GM18508 (cell line): ENCODE measurements at regions not wholly inside any gene's neighbourhood (a gene's known extent, or its start where the extent isn't known, plus 50 kb on each side); places are given as distances from the start of the nearest gene placed in this dataset.

Source experiments
- ATAC-seq: cut with Tn5 transposase; IDR thresholded peaks from one replicate; pipeline ENCODE4 v1.9.1; 2021; ENCODE audit warnings: moderate number of reproducible peaks; ENCODE audit not compliant: insufficient read depth, unreplicated experiment

- ATAC-seq = no peak
Measured at GRCh38 chr14:43249116-43249515, 1258.0 kb downstream of the FSCB start.

DNA sequence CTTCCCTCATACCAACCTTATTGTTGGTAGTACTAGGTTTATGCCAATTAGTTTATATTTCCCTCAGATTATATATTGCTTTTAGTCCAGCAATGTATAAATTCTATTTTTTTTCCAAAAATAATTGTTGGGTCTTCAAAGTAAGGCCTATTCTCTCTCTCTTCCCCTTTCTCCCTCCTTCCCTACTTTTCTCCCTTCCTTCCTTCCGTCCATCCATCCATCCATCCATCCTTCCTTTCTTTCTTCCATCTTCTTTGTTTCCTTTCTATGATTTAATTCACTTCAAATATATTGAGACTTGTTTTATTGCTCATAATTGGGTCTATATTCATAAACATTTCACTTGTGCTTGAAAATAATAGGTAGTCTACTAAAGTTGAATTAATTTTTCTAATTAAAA is 1259.2 kb downstream of the FSCB start:
- ATAC-seq = no peak

DNA sequence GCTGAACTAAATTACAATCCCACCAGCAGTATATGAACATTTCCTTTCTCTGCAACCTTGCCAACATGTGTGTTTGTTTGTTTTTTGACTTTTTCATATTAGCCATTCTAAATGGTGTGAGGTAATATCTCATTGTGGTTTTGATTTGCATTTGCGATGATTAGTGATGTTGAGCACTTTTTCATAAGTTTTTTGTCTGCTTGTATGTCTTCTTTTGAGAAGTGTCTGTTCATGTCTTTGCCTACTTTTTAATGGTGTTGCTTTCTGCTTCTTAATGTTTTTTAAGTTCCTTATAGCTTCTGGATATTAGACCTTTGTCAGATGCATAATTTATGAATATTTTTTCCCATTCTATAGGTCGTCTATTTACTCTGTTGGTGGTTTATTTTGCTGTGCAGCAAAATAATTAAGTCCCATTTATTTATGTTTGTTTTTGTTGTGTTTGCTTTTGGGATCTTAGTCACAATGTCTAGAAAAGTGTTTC is 1262.9 kb downstream of the FSCB start:
- no peak for ATAC-seq

DNA sequence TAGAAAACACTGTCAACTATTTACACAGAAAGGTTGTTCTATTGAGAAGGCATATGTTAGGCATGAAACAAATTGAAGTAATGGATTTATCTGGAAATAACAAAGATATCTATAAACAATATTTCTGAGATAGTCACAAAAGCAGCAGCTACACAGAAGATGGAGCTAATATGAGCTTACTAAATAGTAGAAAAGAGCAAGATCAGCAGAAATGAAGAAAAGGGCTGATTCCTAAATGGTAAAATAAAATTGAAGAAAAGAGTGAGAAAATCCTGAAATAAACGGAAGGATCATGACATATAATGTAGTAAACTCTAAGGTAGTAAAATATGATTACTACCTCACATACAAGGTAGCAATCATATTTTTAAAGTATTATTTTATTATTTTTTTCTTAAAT is 1263.9 kb downstream of the FSCB start:
- no peak for ATAC-seq

GRCh38 chr14:43232261-43232660 is 1274.8 kb downstream of the FSCB start:
- no peak for ATAC-seq

- ATAC-seq = no peak
Measured at GRCh38 chr14:43215524-43215923, 1291.6 kb downstream of the FSCB start.

DNA sequence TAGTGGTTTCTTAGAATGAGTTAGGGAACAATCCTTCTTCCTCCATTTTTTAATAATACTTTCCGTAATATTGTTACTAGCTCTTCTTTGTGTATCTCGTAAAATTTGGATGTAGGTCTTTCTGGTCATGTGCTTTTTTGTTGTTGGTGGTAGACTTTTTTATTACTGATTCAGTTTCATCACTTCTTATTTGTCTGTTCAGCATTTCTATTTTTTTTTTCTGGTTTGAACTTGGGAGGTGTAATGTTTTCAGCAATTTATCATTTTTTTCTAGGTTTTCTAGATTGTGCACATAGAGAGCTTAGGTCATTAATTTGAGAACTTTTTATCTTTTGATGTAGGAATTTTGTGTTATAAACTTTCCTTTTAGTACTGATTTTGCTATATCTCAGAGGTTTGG is 1299.9 kb downstream of the FSCB start:
- ATAC-seq = no peak

DNA sequence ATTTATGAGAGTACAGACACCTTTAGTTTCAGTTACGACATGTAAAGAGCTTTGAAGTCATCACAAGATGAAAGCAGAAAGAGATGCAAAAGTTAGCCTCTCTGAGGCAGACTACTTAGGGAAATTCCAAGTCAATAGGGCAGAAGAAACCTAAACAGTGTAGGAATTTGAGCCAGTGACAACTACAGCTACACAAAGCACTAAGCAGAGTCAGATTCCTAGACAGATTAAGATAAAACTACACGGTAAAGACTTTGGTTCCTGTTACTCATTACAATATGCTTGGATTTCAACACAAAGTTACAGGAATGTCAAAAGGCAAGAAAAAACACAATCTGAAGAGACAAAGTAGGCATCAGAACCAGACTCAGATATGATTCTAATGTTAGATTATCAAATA is 1302.3 kb downstream of the FSCB start:
- no peak for ATAC-seq

DNA sequence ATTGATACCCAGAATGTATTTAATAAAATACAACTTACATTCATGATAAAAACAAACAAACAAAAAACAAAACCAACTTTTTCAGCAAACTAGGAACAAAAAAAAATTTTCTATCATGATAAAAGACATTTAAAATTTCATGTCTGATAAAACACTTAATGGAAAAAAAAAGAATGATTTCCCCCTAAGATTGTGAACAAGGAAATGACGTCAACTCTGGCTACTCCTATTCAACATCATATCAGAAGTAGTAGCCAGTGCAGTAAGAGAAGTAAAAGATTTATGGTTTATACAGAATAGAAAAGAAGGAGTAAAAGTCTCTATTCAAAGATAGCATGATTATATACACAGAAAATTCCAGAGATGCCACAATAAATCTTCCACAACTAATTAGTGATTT is 1306.6 kb downstream of the FSCB start:
- no peak for ATAC-seq

DNA sequence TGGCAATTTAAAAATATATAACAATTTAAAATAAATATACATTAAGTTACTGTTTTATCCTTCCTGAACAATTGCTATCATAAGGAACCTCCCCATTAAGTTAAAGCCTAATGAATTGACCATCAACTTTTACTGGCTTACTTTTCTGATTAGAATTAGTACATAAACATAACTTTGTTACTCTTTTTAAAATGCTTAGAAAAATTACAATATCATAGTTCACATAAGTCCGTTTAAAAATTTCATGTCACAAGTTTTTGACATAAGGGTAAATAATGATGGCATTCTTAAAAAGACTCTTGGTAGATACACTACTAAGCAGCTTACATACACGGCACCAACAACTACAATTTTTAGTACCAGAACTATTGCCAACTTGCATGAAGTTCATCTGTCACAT is 1308.6 kb downstream of the FSCB start:
- ATAC-seq = no peak

GRCh38 chr14:43184540-43184939 is 1322.5 kb downstream of the FSCB start:
- ATAC-seq = no peak

DNA sequence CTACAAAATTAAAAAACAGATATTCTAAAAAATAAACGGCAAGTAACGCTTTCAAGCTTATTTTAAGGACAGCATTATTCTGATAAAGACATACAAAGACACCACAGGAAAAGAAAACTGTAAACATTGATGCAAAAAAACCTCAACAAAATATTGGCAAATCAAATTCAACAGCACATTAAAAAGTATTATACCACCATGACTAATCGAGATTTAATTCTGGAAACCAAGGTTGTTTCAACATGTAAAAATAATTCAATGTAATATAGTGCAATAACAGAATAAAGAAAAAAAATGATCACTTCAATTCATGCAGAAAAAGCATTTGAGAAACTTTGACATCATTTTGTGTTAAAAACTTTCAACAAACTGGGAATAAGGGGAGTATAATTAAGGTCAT is 1323.2 kb downstream of the FSCB start:
- ATAC-seq = no peak

- ATAC-seq = no peak
Measured at GRCh38 chr14:43175896-43176295, 1331.2 kb downstream of the FSCB start.

DNA sequence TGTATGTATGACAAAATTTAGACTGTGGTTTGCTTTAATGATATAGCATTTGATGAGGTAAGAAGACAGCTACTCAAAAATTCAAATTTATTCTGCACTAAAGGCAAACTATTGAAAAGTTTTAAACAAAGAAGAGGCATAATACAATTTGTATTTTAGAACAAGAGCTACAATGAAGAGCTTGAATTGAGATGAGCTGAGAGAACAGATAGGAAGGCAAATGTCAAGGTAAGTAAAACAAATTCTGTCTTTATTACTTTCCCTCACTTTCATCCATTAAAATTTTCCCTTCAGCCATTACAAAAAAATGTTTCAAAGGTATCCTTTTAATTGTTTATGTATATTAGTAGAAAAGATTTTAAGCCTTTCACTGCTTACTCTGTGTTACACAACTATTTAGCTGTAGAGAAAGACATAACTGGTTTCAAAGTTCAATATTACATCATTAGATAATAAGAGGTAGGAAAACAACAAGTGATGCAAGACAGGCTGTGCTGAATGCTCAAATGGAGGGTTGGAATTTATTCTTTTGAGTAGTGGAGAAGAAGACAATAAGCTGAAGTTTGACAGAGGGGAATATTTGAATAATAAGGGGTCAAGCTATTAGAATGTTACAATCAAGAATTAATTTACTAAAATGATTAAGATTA is 1334.1 kb downstream of the FSCB start:
- ATAC-seq = no peak

DNA sequence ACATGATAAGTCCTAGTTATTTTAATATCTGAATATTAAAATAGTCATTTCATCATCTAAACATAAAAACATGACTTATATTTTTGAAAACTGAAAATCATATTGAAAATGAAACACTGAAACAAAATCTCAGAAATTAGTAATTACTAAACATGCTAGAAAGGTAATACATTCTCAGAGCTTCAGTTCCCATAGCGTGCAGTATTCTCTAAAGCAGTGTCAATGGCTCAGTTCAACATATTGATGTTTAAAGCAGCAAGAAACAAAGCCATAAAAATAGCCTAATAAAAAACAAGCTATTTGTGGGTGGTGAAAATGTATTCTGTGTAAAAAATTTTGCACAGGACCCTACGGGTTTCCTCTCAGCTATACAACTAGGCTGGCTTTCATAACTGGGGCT is 1337.4 kb downstream of the FSCB start:
- peak; percentile 38 for ATAC-seq

GRCh38 chr14:43168371-43168925 is 1338.6 kb downstream of the FSCB start:
- ATAC-seq = no peak

GRCh38 chr14:43166163-43166562 is 1340.9 kb downstream of the FSCB start:
- peak; percentile 77 for ATAC-seq

DNA sequence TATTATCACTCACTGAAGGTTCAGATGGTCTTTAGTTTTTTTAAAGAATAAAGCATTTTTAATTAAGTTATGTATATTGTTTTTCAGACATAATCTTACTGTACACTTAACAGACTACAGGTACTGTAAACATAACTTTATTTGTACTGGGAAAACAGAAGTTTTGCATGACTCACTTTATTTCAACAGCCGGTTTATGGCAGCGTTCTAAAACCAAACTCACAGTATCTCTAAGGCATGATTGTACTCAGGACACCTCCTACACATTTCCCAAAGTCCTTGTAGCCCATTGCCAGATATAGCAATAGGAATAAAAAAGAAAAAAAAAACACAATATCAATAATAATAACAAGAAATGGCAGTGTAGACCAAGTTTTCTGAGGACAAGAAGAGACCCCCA is 1341.4 kb downstream of the FSCB start:
- ATAC-seq = no peak

- ATAC-seq = peak; percentile 61
Measured at GRCh38 chr14:43161477-43161876, 1345.6 kb downstream of the FSCB start.

DNA sequence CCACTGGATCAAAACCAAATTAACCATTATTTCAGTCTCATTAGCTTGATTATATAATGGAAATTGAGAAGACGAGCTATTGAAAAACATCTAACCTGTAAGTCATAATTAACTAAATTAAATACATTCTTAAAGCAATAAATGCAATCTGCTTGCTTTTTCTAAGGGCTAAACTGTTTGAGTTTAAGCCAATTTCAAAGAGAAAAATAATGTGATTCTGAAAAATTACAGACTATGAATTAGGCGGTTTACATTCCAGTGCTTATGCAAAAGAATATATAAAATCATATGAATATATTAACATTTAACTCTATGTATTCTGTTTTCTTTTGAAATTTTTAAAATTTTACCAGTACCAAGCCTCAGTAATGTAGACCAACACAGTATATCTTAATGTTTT is 1349.4 kb downstream of the FSCB start:
- ATAC-seq = no peak

GRCh38 chr14:43155924-43156323 is 1351.2 kb downstream of the FSCB start:
- no peak for ATAC-seq

DNA sequence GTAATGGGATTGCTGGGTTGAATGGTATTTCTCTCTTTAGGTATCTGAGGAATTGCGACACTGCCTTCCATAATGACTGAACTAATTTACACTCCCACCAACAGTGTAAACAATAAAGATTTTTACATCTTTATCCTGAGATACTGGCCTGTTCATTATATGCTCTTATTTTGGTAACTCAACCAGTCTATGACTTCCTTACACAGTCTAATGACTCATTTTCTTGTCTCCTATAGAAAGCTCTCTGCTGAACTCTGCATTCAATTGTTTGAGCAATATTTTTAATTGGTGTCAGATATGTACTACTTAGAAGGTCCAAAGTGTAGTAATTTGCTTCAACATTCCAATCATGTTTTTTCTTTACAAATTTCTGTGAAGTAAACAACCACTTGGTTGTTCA is 1351.8 kb downstream of the FSCB start:
- ATAC-seq = no peak
